Psoas muscle (tissue), 7 donors: ENCODE measurements at regions not wholly inside any gene's neighbourhood (a gene's known extent, or its start where the extent isn't known, plus 50 kb on each side); places are given as distances from the start of the nearest gene placed in this dataset.

Experiments
- ATAC-seq, 4 donors: fragments of 200-7000 bp; cut with Tn5 transposase; one replicate each; pipeline ENCODE4 v1.9.1; 2020; ENCODE audit warnings: moderate library complexity in 3 of 4, mild to moderate bottlenecking in 2 of 4
- DNase-seq, 2 donors: peaks; one replicate each; pipeline ENCODE4 v3.0.0-alpha.2; 2020
- H3K27ac ChIP-seq: fragments of 200-600 bp; one replicate; pipeline ENCODE4 v1.8.0; 2022
- H3K27me3 ChIP-seq, 3 donors: fragments of 200-600 bp in 1 of 3; one replicate each; pipeline versions ENCODE4 v1.6.1 to v1.8.0; 2013 to 2022; ENCODE audit warnings: low read length in 2 of 3, mild to moderate bottlenecking in 2 of 3, moderate library complexity in 1 of 3; ENCODE audit not compliant: insufficient read depth in 3 of 3
- H3K36me3 ChIP-seq, 2 donors: fragments of 200-600 bp in 1 of 2; one replicate each; pipeline versions ENCODE4 v1.6.1 to v1.8.0; 2013 to 2022; ENCODE audit warnings: low read depth in 1 of 2, mild to moderate bottlenecking in 1 of 2, moderate library complexity in 1 of 2; ENCODE audit not compliant: insufficient read depth in 1 of 2
- H3K4me1 ChIP-seq: fragments of 200-600 bp; one replicate; pipeline ENCODE4 v1.8.0; 2022
- H3K4me3 ChIP-seq: fragments of 200-600 bp; one replicate; pipeline ENCODE4 v1.8.0; 2022; ENCODE audit warnings: mild to moderate bottlenecking
- H3K9me3 ChIP-seq: fragments of 200-600 bp; one replicate; pipeline ENCODE4 v1.8.0; 2022
- WGBS, 3 donors: extraction: QIAGEN DNeasy Blood & Tissue Kit; methylation state at CpG; one replicate each; pipeline versions ENCODE4 v1.1.6 to v1.1.7; 2013; 5-methylcytosine and 5-hydroxymethylcytosine counted together
- intact Hi-C, 2 donors: fragments of 100-400 bp; cut with DNase I; formaldehyde crosslinking; loops; one replicate each; pipeline versions ENCODE4 v1.11.0 to v1.14.2; 2022
- TF ChIP-seq, protein P1 (sequence below): fragments of 200-600 bp; IDR thresholded peaks from one replicate; pipeline ENCODE4 v1.8.0; 2022; ENCODE audit warnings: antibody characterized with exemption
- donor health status: healthy with polysubstance abuse.
- donor health status: DM: no; HTN: no; CAD: no; lungs with moderate emphysema.
- donor health status: Bipolar disorder and iron deficiency.
- donor health status: healthy.
- donor health status: DM: yes; HTN: yes; CAD: no.
- donor health status: DM: no; HTN: no; CAD: no.
- donor health status: DM: yes; HTN: yes; CAD: no.

DNA sequence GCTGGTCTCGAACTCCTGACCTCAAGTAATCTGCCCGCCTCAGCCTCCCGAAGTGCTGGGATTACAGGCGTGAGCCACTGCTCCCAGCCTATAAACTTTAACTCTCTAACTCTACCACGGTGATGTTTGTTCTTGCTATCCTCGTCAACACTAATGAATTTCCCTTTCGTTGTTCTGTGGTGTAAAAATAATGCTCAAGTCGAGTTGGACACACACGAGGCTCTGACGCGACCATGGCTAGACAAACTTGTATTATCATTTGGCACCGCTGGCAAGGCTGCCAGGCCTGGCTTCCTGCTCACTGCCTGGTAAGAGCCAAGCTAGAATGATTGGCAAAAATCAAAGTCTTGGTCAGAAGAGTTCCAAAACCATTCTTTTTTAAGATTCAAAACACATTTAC is 167.0 kb upstream of the KLF6 start:
- intact Hi-C loops: no loop called here
- H3K4me1 ChIP-seq: no peaks in the 10 kb centered on the region
- WGBS, 3 donors: 45 to 68% (median 57%) methylated on average over 12 of the region's 12 CpGs
- H3K27me3 ChIP-seq: no peaks in the 10 kb centered on the region
- TF ChIP-seq, protein P1, sequence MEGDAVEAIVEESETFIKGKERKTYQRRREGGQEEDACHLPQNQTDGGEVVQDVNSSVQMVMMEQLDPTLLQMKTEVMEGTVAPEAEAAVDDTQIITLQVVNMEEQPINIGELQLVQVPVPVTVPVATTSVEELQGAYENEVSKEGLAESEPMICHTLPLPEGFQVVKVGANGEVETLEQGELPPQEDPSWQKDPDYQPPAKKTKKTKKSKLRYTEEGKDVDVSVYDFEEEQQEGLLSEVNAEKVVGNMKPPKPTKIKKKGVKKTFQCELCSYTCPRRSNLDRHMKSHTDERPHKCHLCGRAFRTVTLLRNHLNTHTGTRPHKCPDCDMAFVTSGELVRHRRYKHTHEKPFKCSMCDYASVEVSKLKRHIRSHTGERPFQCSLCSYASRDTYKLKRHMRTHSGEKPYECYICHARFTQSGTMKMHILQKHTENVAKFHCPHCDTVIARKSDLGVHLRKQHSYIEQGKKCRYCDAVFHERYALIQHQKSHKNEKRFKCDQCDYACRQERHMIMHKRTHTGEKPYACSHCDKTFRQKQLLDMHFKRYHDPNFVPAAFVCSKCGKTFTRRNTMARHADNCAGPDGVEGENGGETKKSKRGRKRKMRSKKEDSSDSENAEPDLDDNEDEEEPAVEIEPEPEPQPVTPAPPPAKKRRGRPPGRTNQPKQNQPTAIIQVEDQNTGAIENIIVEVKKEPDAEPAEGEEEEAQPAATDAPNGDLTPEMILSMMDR: no peak
- no peak overlapping the region for H3K27ac ChIP-seq
- no peak overlapping the region for H3K4me3 ChIP-seq
- no peak for ATAC-seq
- no peaks in the 10 kb centered on the region for H3K36me3 ChIP-seq
- no peak for DNase-seq
- H3K9me3 ChIP-seq: no peaks in the 10 kb centered on the region

DNA sequence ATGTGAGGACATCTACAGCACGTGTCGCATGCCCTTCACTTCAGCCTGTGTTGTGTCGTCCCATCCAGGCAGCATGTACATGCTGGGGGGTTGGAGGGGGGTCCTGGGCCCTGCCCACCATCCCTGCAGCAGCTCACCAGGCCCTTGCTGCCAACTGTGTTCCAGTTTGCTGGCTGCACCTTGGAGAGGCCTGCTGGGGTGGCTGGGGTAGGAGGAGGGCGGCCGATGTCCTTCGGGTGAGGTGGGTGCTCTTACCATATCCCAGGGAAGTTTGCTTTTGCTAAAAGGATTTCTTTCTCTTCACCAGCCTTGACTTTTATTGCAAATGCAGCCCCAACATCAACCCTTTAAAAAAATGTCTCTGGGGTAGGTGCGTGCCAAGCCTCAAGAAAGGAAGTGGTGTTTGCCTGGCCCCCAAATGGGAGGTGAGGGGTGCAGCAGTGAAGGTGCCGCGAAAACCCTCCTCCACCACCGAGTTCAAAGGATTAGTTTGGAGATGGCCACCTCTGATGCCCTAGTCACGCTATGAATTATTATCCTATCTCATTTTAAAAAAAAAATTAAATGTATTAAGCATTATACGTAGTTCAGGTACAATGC is 165.8 kb upstream of the KLF6 start:
- intact Hi-C loops: no loop called here
- H3K9me3 ChIP-seq: no peaks in the 10 kb centered on the region
- no peaks in the 10 kb centered on the region for H3K36me3 ChIP-seq
- ATAC-seq: no peak
- DNase-seq: no peak
- H3K4me1 ChIP-seq: no peaks in the 10 kb centered on the region
- TF ChIP-seq, protein P1: no peak
- H3K27me3 ChIP-seq: no peaks in the 10 kb centered on the region
- no peak overlapping the region for H3K27ac ChIP-seq
- WGBS, 3 donors: 90 to 97% (median 96%) methylated on average over 12 of the region's 12 CpGs
- no peak overlapping the region for H3K4me3 ChIP-seq

DNA sequence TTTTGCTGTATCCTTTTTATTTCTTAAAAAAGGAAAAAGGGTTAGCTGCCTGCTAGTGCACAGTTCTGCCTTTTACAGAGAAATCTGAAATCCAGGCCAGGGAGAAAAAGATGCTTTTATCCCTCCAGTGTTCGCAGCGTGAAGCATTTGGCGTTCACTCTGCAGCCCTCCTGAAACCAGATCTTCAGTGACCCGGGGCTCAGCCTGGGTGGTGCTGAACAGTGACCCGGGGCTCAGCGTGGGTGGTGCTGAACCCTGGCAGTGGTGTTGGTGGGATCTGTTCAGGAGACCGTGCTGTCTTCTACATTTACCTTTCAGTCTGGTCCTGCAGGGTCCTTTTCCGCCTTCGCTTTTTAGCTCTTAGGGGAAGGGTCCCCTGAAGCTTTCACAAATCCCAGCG is 164.7 kb upstream of the KLF6 start:
- TF ChIP-seq, protein P1: no peak
- ATAC-seq (no peak), DNase-seq (no peak)
- intact Hi-C loops: no loop called here
- H3K27ac ChIP-seq: no peak overlapping the region
- no peak overlapping the region for H3K4me3 ChIP-seq
- H3K4me1 ChIP-seq: no peaks in the 10 kb centered on the region
- no peaks in the 10 kb centered on the region for H3K27me3 ChIP-seq
- H3K9me3 ChIP-seq: no peaks in the 10 kb centered on the region
- no peaks in the 10 kb centered on the region for H3K36me3 ChIP-seq
- WGBS, 3 donors: 54 to 68% (median 55%) methylated on average over 10 of the region's 10 CpGs

DNA sequence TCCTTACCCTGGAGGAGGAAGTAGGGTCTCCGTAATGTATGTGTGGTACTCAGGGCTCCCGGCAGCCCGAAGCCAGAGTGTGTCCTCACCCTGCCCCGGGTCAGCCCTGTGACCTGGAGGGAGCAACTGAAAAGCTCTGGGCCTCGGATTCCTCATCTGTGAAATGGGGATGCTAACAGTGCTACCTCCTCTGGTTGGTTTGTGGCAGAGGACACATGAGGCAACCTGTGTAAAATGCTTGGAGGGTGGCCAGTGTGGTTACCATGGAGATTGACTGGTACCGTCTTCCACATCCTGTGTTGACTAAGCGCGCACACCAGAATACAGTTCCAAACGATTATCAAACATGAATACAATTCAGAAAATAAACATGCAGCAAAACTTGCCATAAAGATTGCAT is 163.8 kb upstream of the KLF6 start:
- Histone ChIP-seq H3K4me3 (no peak overlapping the region), H3K27me3 (no peaks in the 10 kb centered on the region), H3K4me1 (no peaks in the 10 kb centered on the region), H3K27ac (no peak overlapping the region), H3K36me3 (no peaks in the 10 kb centered on the region), H3K9me3 (no peaks in the 10 kb centered on the region)
- peak in 1 of 2 donors; percentile 21 for DNase-seq
- intact Hi-C loops: no loop called here
- no peak for ATAC-seq
- TF ChIP-seq, protein P1: no peak
- WGBS, 3 donors: 67 to 81% (median 69%) methylated on average over 9 of the region's 9 CpGs
